GM12878 (cell line): ENCODE measurements at regions not wholly inside any gene's neighbourhood (a gene's known extent, or its start where the extent isn't known, plus 50 kb on each side); places are given as distances from the start of the nearest gene placed in this dataset.

Experiments
- JUNB ChIP-seq: IDR thresholded peaks from 2 replicates; pipeline ENCODE4 v1.6.1; 2016; ENCODE audit warnings: antibody characterized with exemption, mild to moderate bottlenecking
- SIX5 ChIP-seq: IDR thresholded peaks from 2 replicates; pipeline ENCODE4 v1.6.1; 2011; ENCODE audit warnings: mild to moderate bottlenecking, low read depth, low read length, moderate library complexity; ENCODE audit not compliant: severe bottlenecking
- TBL1XR1 ChIP-seq: IDR thresholded peaks from 2 replicates; pipeline ENCODE4 v1.6.1; 2012; ENCODE audit warnings: low read depth, low read length, improper control_type of control experiment
- ZNF622 ChIP-seq: fragments of 450-650 bp; IDR thresholded peaks from 2 replicates; pipeline ENCODE4 v1.6.1; 2017; ENCODE audit warnings: mild to moderate bottlenecking, inconsistent platforms
- TF ChIP-seq, protein P1 (sequence below), 3 experiments: IDR thresholded peaks in 2 of 3; conservative IDR thresholded peaks in 1 of 3; 2 replicates each; pipeline ENCODE4 v1.5.1; 2011; ENCODE audit warnings: low read depth in 3 of 3, low read length in 3 of 3, mild to moderate bottlenecking in 3 of 3, control low read depth in 2 of 3, moderate library complexity in 2 of 3, inconsistent platforms in 1 of 3, mixed read lengths in 1 of 3; ENCODE audit not compliant: control insufficient read depth in 2 of 3, insufficient read depth in 1 of 3; ENCODE audit errors: extremely low read depth in 1 of 3

DNA sequence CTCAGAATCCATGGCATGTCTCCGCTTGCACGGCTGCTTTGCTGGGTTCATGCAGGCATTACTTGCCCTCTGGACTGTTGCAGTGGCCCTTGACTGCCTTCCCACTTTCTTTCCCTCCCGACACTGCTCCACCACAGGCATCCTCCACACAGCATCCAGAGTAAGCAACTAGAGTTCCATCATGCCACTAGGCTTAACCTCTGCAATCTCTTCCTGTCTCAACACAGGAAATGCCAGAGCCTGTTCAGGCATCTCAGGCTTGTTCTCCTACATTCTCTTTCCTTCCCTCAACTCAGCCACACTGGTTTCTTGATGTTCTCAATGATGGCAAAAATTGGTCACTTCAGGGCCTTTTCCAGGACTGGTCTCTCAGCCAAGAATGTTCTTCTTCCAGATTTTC lies 284.5 kb upstream of the KLF6 start:
- TF ChIP-seq SIX5 (no peak), JUNB (no peak), ZNF622 (no peak), TBL1XR1 (no peak)
- TF ChIP-seq, protein P1, sequence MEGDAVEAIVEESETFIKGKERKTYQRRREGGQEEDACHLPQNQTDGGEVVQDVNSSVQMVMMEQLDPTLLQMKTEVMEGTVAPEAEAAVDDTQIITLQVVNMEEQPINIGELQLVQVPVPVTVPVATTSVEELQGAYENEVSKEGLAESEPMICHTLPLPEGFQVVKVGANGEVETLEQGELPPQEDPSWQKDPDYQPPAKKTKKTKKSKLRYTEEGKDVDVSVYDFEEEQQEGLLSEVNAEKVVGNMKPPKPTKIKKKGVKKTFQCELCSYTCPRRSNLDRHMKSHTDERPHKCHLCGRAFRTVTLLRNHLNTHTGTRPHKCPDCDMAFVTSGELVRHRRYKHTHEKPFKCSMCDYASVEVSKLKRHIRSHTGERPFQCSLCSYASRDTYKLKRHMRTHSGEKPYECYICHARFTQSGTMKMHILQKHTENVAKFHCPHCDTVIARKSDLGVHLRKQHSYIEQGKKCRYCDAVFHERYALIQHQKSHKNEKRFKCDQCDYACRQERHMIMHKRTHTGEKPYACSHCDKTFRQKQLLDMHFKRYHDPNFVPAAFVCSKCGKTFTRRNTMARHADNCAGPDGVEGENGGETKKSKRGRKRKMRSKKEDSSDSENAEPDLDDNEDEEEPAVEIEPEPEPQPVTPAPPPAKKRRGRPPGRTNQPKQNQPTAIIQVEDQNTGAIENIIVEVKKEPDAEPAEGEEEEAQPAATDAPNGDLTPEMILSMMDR (IDR thresholded peaks at IDR 0.05 in 2 of 3, conservative IDR thresholded peaks at IDR 0.05 in 1 of 3; ENCODE audit: control insufficient read depth in 2 of 3, extremely low read depth in 1 of 3, insufficient read depth in 1 of 3, low read depth in 3 of 3, low read length in 3 of 3) = no peak
